GM18507 (cell line): ENCODE measurements at regions not wholly inside any gene's neighbourhood (a gene's known extent, or its start where the extent isn't known, plus 50 kb on each side); places are given as distances from the start of the nearest gene placed in this dataset.

Experiments used
- DNase-seq: peaks from one replicate; pipeline ENCODE4 v3.0.0; 2011; ENCODE audit warnings: low read depth; ENCODE audit not compliant: insufficient read length; ENCODE audit errors: extremely low spot score
- FAIRE-seq: peaks from 2 replicates; lab custom pipeline; 2011; peaks lifted over from hg19 to GRCh38; lab: Jason Lieb, UNC

DNA sequence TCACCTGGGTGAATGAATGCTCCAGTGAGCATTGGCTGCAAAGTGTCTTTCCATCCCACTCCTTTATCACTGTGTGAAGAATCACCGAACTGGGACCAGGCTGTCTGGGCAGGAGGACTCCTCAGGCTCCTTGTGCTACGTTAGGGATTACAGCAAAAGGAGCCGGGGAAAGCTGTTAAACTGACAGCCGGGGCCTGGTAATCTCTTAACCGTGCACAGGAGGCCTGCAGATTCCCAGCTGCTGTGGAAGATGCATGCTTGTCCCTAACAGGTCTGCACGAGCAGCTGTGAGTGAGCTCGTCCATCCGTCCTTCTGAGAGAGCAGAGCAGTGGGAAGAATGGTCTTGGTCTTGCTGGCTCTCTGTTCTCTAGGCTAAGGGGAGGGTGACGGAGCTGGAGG, 231.5 kb downstream of the AACS start:
- FAIRE-seq (no peak), DNase-seq (no peak)

DNA sequence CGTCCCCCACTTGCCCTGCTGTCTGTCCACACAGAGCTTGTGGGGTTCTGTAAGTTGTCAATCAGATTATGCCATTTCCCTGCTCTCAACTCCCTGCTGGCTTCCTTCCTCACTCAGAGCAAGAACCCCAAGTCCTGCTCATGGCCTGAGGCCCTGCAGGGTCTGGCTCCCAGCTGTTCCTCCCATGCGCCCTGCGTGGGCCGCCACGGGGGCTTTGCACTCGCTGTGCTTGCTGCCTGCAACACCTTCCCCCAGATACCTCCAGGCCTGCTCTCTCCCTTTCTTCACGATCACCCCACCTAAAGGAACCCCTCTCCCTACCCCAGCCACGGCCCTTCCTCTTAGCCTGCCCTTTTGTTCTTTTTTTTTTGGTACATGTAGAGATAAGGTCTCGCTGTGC, 234.6 kb downstream of the AACS start:
- DNase-seq = no peak

DNA sequence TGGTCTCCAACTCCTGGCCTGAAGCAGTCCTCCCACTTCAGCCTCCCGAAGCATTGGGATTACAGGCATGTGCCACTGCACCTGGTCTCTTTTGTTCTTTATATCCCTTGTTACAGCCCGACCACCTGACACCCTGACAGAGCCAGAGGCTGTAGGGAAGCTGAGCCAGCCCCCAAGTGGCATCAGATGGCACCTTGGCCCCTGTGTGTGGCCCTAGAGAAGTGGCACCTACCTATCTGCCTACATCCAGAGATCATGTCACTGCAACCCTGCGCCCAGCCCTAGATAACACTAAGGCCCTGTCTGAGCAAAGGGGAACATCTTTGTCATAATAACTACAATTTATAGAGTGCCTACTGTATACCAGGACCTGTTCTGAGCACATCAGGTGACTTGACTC, 235.0 kb downstream of the AACS start:
- no peak for DNase-seq
- FAIRE-seq = no peak

More for the DNA sequence above, 234.6 kb downstream of the AACS start:
- no peak for FAIRE-seq

DNA sequence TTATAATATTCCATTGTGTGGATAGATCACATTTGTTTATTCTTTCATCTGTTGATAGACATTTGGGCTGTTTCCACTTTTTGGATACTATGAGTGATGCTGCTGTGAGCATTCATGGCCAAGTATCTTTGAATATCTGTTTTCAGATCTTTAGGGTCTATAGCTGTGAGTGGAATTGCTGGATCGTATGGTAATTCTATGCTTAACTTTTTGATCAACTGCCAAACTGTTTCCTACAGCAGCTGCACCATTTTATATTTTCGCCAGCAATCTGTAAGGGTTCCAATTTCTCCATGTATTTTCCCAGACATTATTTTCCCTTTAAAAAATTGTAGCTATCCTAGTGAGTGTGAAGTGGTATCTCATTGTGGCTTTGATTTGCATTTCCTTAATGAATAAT, 238.1 kb downstream of the AACS start:
- no peak for DNase-seq
- FAIRE-seq = no peak

DNA sequence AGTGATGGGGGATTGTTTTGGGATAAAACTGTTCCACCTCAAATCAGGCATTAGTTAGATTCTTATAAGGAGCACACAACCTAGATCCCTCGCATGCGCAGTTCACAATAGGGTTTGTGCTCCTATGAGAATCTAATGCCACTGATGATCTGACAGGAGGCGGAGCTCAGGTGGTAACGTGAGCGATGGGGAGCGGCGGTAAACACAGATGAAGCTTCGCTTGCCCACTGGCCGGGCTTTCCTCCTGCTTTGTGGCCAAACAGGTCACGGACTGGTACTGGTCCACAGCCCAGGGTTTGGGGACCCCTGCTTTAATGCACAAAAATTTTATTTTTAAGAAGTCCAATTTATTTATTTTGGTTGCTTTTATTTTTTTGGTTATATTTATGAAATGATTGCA, 238.8 kb downstream of the AACS start:
- DNase-seq (no peak), FAIRE-seq (no peak)

DNA sequence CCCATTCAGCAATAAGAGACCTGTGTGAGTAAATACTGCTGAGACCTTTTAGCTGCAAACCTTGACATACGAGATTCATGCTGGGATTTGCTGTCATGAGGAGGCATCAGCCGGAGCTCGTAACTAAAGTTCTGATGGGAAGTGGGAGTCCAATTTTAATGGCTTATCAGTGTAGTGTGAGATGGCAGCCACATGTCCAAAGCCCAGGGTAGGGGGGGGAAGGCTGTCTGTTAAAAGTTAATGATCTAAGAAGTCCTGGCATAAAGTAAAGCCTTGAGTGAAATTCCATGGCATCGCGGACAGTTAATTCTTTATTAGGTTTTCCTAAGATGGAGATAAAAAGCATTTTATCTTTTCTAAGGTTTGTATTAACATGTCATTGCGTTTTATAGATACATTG, 240.0 kb downstream of the AACS start:
- no peak for FAIRE-seq
- no peak for DNase-seq

DNA sequence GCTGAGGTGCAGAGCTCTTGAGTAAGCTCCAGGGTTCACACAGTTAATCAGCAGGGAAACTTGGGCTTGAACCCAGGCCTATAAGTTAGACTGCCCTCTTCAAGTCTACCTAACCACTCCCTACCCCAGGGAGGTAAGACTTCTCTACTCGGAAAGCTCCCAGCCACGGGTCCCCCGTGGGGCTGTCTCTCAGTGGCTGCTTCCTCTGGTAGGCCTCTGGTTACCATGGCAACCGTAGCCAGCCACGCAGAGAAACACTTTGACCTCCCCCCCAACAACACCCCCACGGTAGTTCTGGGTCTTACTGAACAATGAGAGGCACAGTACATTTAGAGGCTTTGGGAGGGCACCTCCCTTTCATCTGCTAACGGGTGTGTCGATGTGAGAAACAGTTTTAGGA, 245.2 kb downstream of the AACS start:
- FAIRE-seq (no peak), DNase-seq (no peak)

DNA sequence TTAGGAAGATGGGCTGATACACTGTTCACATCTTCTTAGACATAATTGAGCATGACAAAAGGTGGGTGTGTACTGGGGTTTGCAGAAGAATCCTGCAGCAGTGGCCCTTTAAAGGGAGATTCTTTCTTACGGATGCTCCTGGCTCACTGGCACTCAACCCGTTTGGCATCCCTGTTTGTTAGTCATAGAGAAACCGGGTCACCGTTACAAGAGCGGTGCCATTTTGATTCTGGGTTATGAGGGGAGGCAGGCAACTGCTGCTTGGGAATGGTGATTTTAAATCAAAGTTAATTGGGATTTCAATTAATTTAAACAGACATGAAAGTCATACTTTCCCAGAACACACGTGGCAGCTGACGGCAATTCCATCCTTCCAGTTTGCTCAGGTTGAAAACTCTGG, 245.8 kb downstream of the AACS start:
- FAIRE-seq = no peak

DNA sequence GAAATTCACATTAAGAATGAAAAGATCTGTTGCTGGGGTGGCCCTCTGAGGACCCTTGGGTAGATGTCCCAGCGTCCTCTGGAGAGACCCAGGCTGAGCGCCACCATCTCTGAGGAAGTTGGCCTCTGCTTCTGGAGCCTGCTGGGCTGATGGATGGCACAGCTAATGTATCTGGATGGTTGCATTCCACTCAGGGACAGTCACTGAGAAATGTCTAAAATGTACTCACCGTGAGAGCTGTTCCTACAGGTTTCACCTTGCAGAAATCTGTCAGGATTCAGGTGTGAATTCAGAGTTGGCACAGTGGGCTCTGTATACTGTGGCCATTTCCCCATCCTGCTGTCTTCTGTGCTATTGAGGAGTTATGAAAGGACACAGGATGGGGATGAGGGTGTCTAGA, 247.2 kb downstream of the AACS start:
- DNase-seq (no peak), FAIRE-seq (no peak)

More for the DNA sequence above, 245.8 kb downstream of the AACS start:
- DNase-seq = no peak

DNA sequence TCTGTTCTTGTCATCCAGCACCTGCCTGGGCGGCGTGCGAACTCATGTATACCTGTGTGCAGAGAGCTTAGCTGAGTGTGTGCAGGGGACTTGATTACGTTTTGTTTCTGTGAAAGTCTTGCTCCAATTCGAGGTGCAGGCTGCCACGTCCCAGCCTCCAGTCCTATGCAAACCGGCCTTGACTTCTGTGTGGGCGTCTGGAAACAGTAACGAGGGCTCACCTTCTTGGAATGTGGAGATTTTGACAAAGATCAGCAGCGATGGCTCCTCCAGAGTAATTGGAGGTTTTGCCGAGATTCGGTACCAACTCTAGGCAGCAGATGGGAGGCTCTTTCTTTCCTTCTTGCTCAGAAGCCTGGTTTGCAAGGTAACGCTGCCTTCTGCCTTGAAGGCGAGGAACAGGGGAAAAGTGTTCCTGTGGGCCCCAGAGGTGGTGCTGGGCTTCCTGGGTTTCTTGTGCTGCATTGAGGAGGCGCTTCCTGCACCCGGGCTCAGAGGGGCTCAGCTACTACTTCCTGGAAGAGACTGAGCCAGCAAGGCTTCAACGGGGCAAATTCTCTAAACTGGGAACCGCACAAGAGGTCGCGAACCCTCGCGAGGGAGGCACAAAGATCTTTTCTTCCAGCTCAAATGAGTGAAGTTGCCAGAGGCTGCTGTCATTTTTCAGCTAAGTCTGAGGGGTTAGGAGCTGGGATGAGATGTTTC, 249.0 kb downstream of the AACS start:
- DNase-seq (no peak), FAIRE-seq (no peak)

DNA sequence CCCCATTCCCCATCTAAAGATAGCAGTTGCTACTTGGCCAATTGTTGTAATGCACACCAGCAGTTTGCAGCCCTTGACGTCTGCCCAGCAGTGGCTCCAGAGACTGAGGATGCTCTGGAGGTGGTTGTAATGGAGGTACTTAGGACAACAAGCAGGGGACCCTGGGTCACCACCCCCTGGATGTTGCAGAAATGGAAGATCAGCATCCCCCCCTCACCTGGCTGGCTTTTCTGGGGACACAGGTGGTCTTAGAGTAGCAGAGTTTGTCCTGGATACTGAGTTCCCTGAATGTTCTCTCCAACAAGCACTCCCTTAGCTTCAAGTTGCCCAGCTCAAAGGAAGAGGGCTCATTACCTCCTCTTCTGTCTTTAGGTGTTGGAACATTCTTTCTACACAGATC, 250.5 kb downstream of the AACS start:
- FAIRE-seq = no peak
- DNase-seq = no peak

DNA sequence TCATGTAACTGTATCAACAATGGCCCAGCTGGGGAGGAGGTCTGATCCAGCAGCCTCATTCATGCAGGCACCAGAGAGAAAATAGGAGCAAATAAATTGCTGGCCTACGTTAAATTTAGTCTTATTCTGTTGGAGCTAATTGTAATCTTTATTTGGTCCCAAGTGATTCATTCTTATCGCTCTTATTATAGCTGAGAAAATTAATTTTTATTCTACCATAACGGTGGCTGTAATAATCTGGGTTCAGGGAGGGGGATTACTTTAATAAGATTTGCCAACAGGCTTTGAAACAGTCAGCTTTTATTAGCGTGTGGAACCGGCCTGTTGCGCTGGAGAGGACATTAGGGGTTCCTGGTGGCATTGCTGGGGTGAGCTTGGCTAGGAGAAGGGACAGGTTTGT, 254.9 kb downstream of the AACS start:
- DNase-seq (no peak), FAIRE-seq (no peak)

DNA sequence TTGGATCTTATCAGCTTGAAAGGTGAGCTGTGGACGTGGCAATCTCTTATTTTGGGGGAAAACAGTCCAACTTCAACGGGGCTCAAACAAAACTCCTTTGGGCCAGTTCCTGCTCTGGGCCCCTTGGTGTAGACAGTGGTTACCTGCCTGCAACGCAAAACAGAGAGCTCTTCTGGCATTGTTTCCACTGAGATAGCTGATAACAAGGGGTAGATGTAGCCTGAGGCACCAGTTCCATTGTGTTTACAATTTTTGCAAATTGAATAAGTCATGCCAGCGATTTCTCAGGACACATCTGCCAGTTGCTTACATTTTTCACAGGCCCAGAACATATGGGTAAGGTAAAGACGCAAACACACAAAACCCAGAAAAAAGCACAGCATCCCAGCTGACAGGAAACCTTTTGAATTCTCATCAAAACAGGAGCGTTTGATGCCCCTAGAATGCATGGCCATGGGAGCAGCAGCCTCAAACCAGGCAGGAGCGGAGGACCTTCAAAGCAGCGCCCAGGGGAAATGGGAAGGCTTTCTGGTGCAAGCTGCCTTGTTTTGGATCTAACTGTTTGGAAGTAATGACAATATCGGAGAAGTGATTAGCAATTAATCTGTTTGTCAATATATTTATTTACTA, 259.7 kb downstream of the AACS start:
- DNase-seq = no peak
- FAIRE-seq = no peak

DNA sequence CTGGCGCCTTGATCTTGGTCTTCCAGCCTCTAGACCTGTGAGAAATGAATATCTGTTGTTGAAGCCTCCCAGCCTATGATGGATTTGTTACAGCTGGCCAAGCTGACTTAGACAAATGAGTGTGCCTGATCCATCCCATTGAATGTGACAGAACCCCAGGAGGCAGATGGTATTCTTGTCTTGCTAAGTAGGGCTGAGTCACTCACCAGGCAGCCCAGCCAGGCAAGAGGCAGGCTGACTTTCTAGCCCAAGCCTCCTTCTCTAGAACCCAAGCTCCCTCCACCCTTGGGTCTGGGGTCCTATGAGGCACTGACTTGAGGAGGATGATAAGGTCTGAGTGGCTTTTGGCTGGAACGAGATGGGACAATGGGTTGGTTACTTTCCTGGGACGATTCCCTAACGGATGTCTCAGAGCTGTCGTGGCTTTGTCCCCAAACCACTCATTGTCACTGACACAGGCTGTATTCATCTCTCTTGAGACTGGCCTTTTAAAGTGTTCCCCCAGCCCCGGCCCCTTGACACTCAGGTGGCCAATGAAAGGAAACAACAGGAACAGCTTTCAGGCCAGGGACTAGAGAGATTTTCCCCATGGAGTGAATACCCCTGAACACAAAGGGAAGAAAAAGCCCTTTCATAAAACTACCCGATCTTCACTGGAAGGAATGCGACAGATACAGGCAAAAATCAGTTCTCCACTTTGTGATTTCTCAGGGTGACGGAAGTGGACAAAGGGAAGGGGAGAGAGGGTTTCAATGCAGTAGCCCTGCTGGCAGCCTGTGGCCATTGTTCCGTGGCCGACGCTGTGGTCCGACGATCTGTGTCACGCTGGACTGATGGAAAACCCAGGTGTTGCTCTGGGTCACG, 264.2 kb downstream of the AACS start:
- no peak for DNase-seq
- FAIRE-seq = no peak

DNA sequence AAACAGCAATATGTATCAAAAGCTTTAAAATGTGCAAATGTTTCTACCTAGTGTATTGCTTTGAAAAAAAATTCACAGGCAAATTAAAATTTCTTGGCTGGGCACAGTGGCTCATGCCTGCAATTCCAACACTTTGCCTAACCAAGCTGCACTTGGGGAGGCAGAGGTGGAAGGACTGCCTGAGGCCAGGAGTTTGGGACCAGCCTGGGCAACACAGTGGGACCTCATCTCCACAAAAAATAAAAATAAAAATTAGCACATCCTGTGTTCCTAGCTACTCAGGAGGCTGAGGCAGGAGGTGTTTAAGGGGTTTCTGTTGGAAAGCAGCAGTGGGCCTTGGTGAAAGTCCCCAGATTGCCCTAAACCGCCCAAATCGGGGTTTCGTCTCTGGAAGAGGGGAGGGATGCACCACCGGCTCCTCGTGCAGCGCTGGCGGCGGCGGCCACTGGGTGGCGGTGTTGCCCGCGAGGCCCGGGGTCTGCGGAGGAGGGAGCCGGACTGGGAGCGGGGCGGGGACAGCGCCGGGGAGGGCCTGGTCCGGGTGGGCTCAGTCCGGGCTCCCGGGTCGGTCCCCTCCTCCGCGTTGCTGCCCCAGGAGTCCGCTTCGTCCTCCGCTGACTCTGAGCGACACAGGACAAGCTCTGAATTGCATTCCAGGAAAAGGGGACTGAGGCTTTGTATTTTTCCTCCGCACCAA, 265.6 kb downstream of the AACS start:
- DNase-seq (peak; percentile 49), FAIRE-seq (no peak)

DNA sequence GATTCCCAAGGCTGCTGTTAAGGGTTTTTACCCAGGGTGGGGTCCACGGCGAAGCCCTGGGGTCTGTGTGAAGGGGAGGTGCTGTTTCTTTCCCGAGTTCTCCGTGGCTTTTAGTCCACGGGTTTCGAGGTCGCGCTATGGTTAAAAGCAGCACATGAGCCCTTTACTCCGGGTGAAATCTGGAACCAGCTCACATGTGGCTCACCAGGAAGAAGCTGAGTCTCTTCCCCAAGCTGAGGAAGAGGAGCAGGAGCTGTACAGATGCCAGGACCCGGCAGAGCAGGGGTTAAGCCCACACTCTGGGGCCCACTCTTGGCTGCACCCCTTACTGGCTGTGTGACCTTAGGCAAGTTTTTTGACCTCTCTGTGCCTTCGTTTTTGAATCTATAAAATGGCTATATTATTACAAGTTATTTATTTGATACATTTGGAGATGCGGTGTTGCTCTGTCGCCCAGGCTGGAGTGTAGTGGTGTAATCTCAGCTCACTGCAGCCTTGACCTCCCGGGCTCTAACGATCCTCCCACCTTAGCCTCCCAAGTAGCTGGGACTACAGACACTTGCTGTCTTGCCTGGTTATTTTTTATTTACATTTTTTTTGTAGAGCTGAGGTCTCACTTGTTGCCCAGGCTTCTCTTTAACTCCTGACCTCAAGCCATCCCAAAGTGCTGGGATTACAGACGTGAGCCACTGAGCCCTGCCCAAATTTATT, 266.3 kb downstream of the AACS start:
- DNase-seq = no peak
- FAIRE-seq = no peak

DNA sequence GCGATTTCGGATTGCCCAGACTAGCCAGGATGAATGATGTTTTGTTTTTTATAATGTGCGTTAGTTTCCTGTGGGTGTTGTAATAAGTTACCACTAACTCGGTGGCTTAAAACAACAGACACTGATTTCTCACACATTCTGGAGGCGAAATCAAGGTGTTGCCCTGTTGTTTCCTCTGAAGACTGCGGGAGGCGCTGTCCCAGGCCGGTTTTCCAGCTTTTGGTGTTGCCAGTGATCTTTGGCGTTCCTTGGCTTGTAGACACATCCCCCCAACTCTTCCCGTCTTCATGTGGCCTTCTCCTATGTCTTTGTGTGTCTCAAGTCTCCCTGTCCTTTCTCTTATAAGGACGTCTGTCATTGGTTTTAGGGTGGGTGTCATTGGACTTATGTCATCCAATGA, 267.7 kb downstream of the AACS start:
- no peak for DNase-seq
- FAIRE-seq = no peak

DNA sequence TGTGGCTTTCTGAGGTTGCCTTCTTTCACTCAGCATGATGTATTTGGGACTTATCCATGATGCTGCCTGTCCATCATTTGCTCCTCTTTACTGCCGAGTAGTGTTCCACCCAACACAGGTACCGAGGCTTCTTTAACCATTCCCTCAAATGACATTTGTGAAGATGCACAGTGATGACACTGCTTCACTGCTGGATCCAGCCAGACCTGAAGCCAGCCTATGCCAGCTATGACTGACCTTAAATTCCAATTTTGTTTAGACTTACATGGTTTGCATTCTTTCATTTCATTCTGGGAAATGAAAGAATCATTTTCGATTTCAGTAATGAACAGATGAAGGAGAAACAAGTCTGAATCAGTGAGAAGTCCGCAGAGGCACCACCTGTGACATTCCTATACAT, 271.0 kb downstream of the AACS start:
- DNase-seq (no peak), FAIRE-seq (no peak)

DNA sequence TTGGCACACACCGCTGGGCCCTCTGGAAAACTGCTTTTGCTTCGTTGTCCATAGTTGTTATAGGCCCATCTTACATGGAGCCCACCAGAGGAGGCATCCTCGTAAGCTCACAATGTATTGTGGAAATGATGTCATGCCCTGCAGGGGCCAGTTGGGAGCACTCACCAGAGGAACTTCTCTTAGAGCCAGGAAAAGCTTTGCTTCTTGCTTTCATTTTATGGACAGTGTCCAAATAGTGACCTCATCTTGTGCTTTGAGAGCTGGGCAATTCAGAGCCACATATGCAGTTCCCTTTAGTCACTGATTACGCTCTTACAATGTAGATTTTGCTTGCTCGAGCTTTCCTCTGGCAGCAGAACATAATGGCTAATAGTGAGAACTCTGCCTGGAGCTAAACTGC, 275.6 kb downstream of the AACS start:
- DNase-seq = no peak
- FAIRE-seq = no peak

DNA sequence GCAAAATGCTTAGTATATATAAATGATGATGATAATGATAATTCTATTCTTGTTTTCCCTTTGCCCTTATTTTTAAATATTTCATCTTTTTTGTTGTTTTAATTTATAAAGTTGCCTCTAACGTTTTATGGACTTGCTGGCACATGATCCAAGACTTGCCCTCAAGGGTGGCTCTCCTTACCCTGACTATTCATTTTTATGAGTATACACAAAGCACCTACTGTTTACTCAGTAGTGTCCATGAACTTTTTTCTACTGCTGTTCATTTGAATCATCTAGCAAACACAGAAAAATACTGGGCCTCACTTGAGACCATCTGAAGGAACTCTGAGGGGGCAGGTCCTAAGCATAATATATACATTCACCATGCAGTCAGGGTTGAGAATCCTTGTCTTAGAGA, 276.2 kb downstream of the AACS start:
- FAIRE-seq = no peak
- DNase-seq = no peak
